Spleen (tissue), 7 donors: ENCODE measurements at regions not wholly inside any gene's neighbourhood (a gene's known extent, or its start where the extent isn't known, plus 50 kb on each side); places are given as distances from the start of the nearest gene placed in this dataset.

Experiments
- CTCF ChIP-seq, 11 experiments: fragments of 200-600 bp in 7 of 11; fragments of 450-650 bp in 4 of 11; sonication (generic) in 4 of 11; IDR thresholded peaks in 8 of 11; conservative IDR thresholded peaks in 3 of 11; 1 replicate in 7 of 11; 2 replicates in 4 of 11; pipeline versions ENCODE4 v1.4.0 to v1.8.0; 2016 to 2021; ENCODE audit warnings: antibody characterized with exemption in 11 of 11, inconsistent platforms in 4 of 11, mild to moderate bottlenecking in 1 of 11
- POLR2A ChIP-seq, 3 donors: fragments of 450-650 bp; IDR thresholded peaks; one replicate each; pipeline ENCODE4 v1.5.1; 2017; ENCODE audit warnings: antibody characterized with exemption in 3 of 3, mild to moderate bottlenecking in 1 of 3
- POLR2AphosphoS5 ChIP-seq, 3 donors: sonication (generic); formaldehyde crosslinking; IDR thresholded peaks; one replicate each; pipeline ENCODE4 v1.5.1; 2017; ENCODE audit warnings: antibody characterized with exemption in 3 of 3
- donor health status: DM: no; HTN: no; CAD: no; lungs with moderate emphysema.
- donor health status: DM: no; HTN: no; CAD: no.
- donor health status: DM: no; HTN: no; CAD: no.

GRCh38 chr18:79615091-79615490, 64.5 kb upstream of the CTDP1 start:
- TF ChIP-seq CTCF (IDR thresholded peaks at IDR 0.05 in 8 of 11, conservative IDR thresholded peaks at IDR 0.05 in 3 of 11) = no peak
- no peak for TF ChIP-seq POLR2AphosphoS5 (IDR thresholded peaks at IDR 0.05)
- no peak for TF ChIP-seq POLR2A (IDR thresholded peaks at IDR 0.05)
